Endothelial cell of umbilical vein (primary cell): ENCODE measurements at regions not wholly inside any gene's neighbourhood (a gene's known extent, or its start where the extent isn't known, plus 50 kb on each side); places are given as distances from the start of the nearest gene placed in this dataset.

ENCODE experiments used
- BruUV-seq: library from RNA; stranded (reverse); fragments of 400-500 nt; replicated peaks from 2 replicates; lab custom pipeline; 2021; lab: Mats Ljungman, UMichigan
- CTCF ChIA-PET: fragments of 300-600, 350-600 bp; sonication (Branson Sonifier 250); formaldehyde crosslinking; loops from one replicate; lab custom pipeline; 2021; ENCODE audit warnings: antibody characterized with exemption, inconsistent platforms; lab: Charles Lee
- POLR2A ChIA-PET: fragments of 300-600, 350-600 bp; sonication (Branson Sonifier 250); formaldehyde crosslinking; loops from one replicate; lab custom pipeline; 2021; ENCODE audit warnings: antibody characterized with exemption, inconsistent platforms; lab: Charles Lee
- DNase-seq: peaks from one replicate; pipeline ENCODE4 v3.0.0-alpha.2; 2011; ENCODE audit warnings: low read depth, low spot score
- FAIRE-seq: peaks from 2 replicates; lab custom pipeline; 2011; peaks lifted over from hg19 to GRCh38; lab: Jason Lieb, UNC
- H2AFZ ChIP-seq: 2 replicates; pipeline ENCODE4 v1.6.0; 2012; ENCODE audit warnings: low read depth, low read length, control low read depth, inconsistent platforms
- H3K27ac ChIP-seq: 2 replicates; pipeline ENCODE4 v1.5.1; 2011; ENCODE audit warnings: low read depth, mild to moderate bottlenecking, control low read depth, low read length, moderate library complexity; ENCODE audit not compliant: insufficient read depth
- H3K27me3 ChIP-seq, 2 experiments: 2 replicates each; pipeline versions ENCODE4 v1.6.0 to v1.6.1; 2011; ENCODE audit warnings: low read length in 2 of 2, mixed read lengths in 1 of 2; ENCODE audit not compliant: control insufficient read depth in 2 of 2, insufficient read depth in 2 of 2
- H3K36me3 ChIP-seq, 2 experiments: 2 replicates in 1 of 2; 3 replicates in 1 of 2; pipeline ENCODE4 v1.5.1; 2011; ENCODE audit warnings: low read length in 2 of 2, mild to moderate bottlenecking in 1 of 2, moderate library complexity in 1 of 2; ENCODE audit not compliant: control insufficient read depth in 2 of 2, insufficient read depth in 2 of 2; ENCODE audit errors: extremely low read depth in 1 of 2
- H3K4me1 ChIP-seq: 3 replicates; pipeline ENCODE4 v1.5.1; 2011; ENCODE audit warnings: mild to moderate bottlenecking, low read length; ENCODE audit not compliant: control insufficient read depth, insufficient read depth; ENCODE audit errors: extremely low read depth
- H3K4me2 ChIP-seq: 2 replicates; pipeline ENCODE4 v1.6.1; 2011; ENCODE audit warnings: low read length, control low read depth, mixed read lengths; ENCODE audit not compliant: insufficient read depth
- H3K4me3 ChIP-seq, 3 experiments: fragments of 200-600 bp in 1 of 3; sonication (generic), shearing (Covaris generic) in 1 of 3; replicated peaks in 1 of 3; 2 replicates each; pipeline ENCODE4 v1.5.1; 2011 to 2016; ENCODE audit warnings: control low read depth in 3 of 3, low read length in 3 of 3, mild to moderate bottlenecking in 2 of 3, inconsistent platforms in 1 of 3, low read depth in 1 of 3, moderate library complexity in 1 of 3; ENCODE audit not compliant: insufficient read depth in 1 of 3
- H3K79me2 ChIP-seq: 2 replicates; pipeline ENCODE4 v1.6.0; 2012; ENCODE audit warnings: low read length, inconsistent platforms; ENCODE audit not compliant: control insufficient read depth, insufficient read depth
- H3K9ac ChIP-seq: replicated peaks from 2 replicates; pipeline ENCODE3; 2011; ENCODE audit warnings: low read length, control low read depth; ENCODE audit not compliant: insufficient read depth; ENCODE audit errors: extremely low read depth
- H3K9me1 ChIP-seq: replicated peaks from 3 replicates; pipeline ENCODE4 v1.6.0; 2011; ENCODE audit warnings: mild to moderate bottlenecking, low read length; ENCODE audit not compliant: control insufficient read depth, insufficient read depth; ENCODE audit errors: extremely low read depth
- H3K9me3 ChIP-seq: replicated peaks from 2 replicates; pipeline ENCODE4 v1.5.1; 2012; ENCODE audit warnings: low read length, inconsistent platforms; ENCODE audit not compliant: control insufficient read depth, insufficient read depth
- H4K20me1 ChIP-seq: replicated peaks from 2 replicates; pipeline ENCODE3; 2011; ENCODE audit warnings: mild to moderate bottlenecking, low read length; ENCODE audit not compliant: control insufficient read depth, insufficient read depth; ENCODE audit errors: extremely low read depth
- CTCF ChIP-seq, 2 donors: IDR thresholded peaks; 1 replicate in 1 of 2; 2 replicates in 1 of 2; pipeline ENCODE4 v1.5.1; 2011; ENCODE audit warnings: low read length in 2 of 2, mild to moderate bottlenecking in 2 of 2, moderate library complexity in 2 of 2, control low read depth in 1 of 2, inconsistent platforms in 1 of 2, low read depth in 1 of 2; ENCODE audit not compliant: insufficient read depth in 1 of 2; ENCODE audit errors: extremely low read depth in 1 of 2
- EZH2 ChIP-seq: IDR thresholded peaks from 2 replicates; pipeline ENCODE4 v1.6.1; 2012; ENCODE audit warnings: borderline replicate concordance, low read depth, mild to moderate bottlenecking, moderate library complexity, low read length, inconsistent platforms; ENCODE audit not compliant: severe bottlenecking
- FOS ChIP-seq: IDR thresholded peaks from 2 replicates; pipeline ENCODE4 v1.6.1; 2011; ENCODE audit warnings: mild to moderate bottlenecking, low read length, moderate library complexity, borderline replicate concordance; ENCODE audit not compliant: insufficient read depth
- GATA2 ChIP-seq: IDR thresholded peaks from 2 replicates; pipeline ENCODE4 v1.7.0; 2011; ENCODE audit warnings: low read depth, mild to moderate bottlenecking, moderate library complexity, mixed read lengths, low read length; ENCODE audit not compliant: insufficient read length, insufficient read depth
- JUN ChIP-seq: IDR thresholded peaks from 2 replicates; pipeline ENCODE4 v1.6.1; 2011; ENCODE audit warnings: borderline replicate concordance, low read depth; ENCODE audit not compliant: insufficient read length, insufficient read depth
- MAX ChIP-seq: IDR thresholded peaks from 2 replicates; pipeline ENCODE4 v1.6.1; 2011; ENCODE audit not compliant: insufficient read depth, insufficient read length
- MYC ChIP-seq: IDR thresholded peaks from one replicate; pipeline ENCODE4 v1.6.1; 2011; ENCODE audit warnings: mild to moderate bottlenecking, low read depth, low read length
- POLR2A ChIP-seq: IDR thresholded peaks from 2 replicates; pipeline ENCODE4 v1.6.1; 2012; ENCODE audit warnings: low read depth, mild to moderate bottlenecking, control low read depth, low read length
- POLR2AphosphoS5 ChIP-seq: IDR thresholded peaks from 2 replicates; pipeline ENCODE4 v1.6.1; 2012; ENCODE audit warnings: low read depth, mild to moderate bottlenecking, control low read depth, low read length, moderate library complexity; ENCODE audit not compliant: insufficient read depth
- dilution Hi-C: fragments of 300-500 bp; cut with MboI; formaldehyde crosslinking; loops from one replicate; pipeline ENCODE4 v1.15.0; 2019; ENCODE audit warnings: low sequenced_read_pairs; ENCODE audit not compliant: extremely low pct_ligation_motif_present
- intact Hi-C: fragments of 100-400 bp; cut with micrococcal nuclease; formaldehyde crosslinking; loops from one replicate; pipeline ENCODE4 v1.10.0; 2022

GRCh38 chr11:23288003-23288783, 427.9 kb upstream of the CCDC179 start:
- ChIA-PET CTCF (interaction anchor here (0.6 kb wide), 1 partner anchor 187 kb away, joined by 3 read pairs; no protein-coding TSS in a partner anchor), POLR2A (no interaction called here)
- peak; percentile 9 for TF ChIP-seq GATA2
- no peak for TF ChIP-seq POLR2AphosphoS5
- H3K36me3 ChIP-seq, result no peaks in the 10 kb centered on the region
- no peaks in the 10 kb centered on the region for H3K9me1 ChIP-seq
- no peaks in the 10 kb centered on the region for H3K79me2 ChIP-seq
- H3K4me3 ChIP-seq, result no peak overlapping the region
- no peak overlapping the region for H3K4me2 ChIP-seq
- no TSS peak for BruUV-seq
- no peaks in the 10 kb centered on the region for H3K9me3 ChIP-seq
- no peaks in the 10 kb centered on the region for H3K4me1 ChIP-seq
- FAIRE-seq, result no peak
- H4K20me1 ChIP-seq, result no peaks in the 10 kb centered on the region
- H3K27ac ChIP-seq, result no peak overlapping the region
- intact Hi-C loops (no loop called here), dilution Hi-C loops (no loop called here)
- DNase-seq, result peak; percentile 10
- no peak overlapping the region for H2AFZ ChIP-seq
- H3K9ac ChIP-seq, result no peak overlapping the region
- no peaks in the 10 kb centered on the region for H3K27me3 ChIP-seq

DNA sequence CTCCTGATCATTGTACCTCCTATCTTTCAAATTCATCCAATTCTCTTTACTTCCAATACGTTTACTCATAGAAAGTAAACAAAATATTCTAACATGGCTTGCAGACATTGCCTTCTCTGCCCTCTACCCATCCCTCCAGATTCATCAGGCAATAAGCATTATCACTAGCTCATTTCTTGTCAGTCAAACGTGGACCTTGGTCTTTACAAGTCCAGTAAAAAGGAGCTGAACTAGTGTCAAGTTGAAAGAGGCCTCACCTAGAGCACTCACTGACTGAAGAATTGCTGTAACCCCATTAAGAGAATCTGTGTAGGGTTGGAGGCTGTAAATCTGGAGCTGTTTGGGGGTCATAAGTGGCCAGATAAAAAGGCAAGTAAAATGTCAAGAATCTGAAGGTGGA, 435.0 kb upstream of the CCDC179 start:
- TF ChIP-seq FOS, result no peak
- no peak for TF ChIP-seq MYC
- no peak for TF ChIP-seq EZH2
- no peak for TF ChIP-seq POLR2A
- no peak for TF ChIP-seq MAX
- no peak for TF ChIP-seq GATA2
- no peak for TF ChIP-seq JUN
- TF ChIP-seq POLR2AphosphoS5, result no peak
- no peak for TF ChIP-seq CTCF (IDR thresholded peaks at IDR 0.05; ENCODE audit: extremely low read depth in 1 of 2, insufficient read depth in 1 of 2, low read depth in 1 of 2, low read length in 2 of 2)
- CTCF ChIA-PET, result interaction anchor here (0.6 to 1.0 kb wide), 2 partner anchors 18 to 39 kb away, joined by 3 read pairs; no protein-coding TSS in a partner anchor
- no peak overlapping the region for H3K9ac ChIP-seq
- no TSS peak for BruUV-seq
- H3K4me1 ChIP-seq, result no peaks in the 10 kb centered on the region
- H3K36me3 ChIP-seq, result no peaks in the 10 kb centered on the region
- no peak for FAIRE-seq
- no peaks in the 10 kb centered on the region for H3K79me2 ChIP-seq
- H4K20me1 ChIP-seq, result no peaks in the 10 kb centered on the region
- H3K4me2 ChIP-seq, result no peak overlapping the region
- no peak overlapping the region for H2AFZ ChIP-seq
- H3K27me3 ChIP-seq, result no peaks in the 10 kb centered on the region
- intact Hi-C loops (no loop called here), dilution Hi-C loops (no loop called here)
- DNase-seq, result no peak
- H3K9me3 ChIP-seq, result no peaks in the 10 kb centered on the region
- H3K4me3 ChIP-seq, result no peak overlapping the region
- POLR2A ChIA-PET, result no interaction called here
- no peak overlapping the region for H3K27ac ChIP-seq
- H3K9me1 ChIP-seq, result no peaks in the 10 kb centered on the region
